OCI-LY7 (cell line): ENCODE measurements at regions not wholly inside any gene's neighbourhood (a gene's known extent, or its start where the extent isn't known, plus 50 kb on each side); places are given as distances from the start of the nearest gene placed in this dataset.

Experiments used
- BruUV-seq: library from RNA; stranded (reverse); fragments of 400-500 nt; replicated peaks from 2 replicates; lab custom pipeline; 2021; lab: Mats Ljungman, UMichigan
- CTCF ChIA-PET: fragments of 300-600 bp; sonication (Branson Sonifier 250); formaldehyde crosslinking; loops from one replicate; lab custom pipeline; 2022; ENCODE audit warnings: antibody characterized with exemption; ENCODE audit not compliant: unreplicated experiment; lab: Charles Lee
- POLR2A ChIA-PET: fragments of 300-600 bp; sonication (Branson Sonifier 250); formaldehyde crosslinking; loops from one replicate; lab custom pipeline; 2022; ENCODE audit warnings: antibody characterized with exemption; lab: Charles Lee
- DNase-seq: peaks from one replicate; pipeline ENCODE4 v3.0.0-alpha.2; 2015; ENCODE audit warnings: low spot score
- H2AFZ ChIP-seq: fragments of 200-600 bp; sonication (generic), shearing (Covaris generic); 2 replicates; pipeline ENCODE4 v1.6.1; 2014; ENCODE audit warnings: mild to moderate bottlenecking, antibody characterized with exemption, low read length, moderate library complexity
- H3K27ac ChIP-seq: fragments of 200-600 bp; sonication (generic); 2 replicates; pipeline ENCODE4 v1.5.1; 2014; ENCODE audit warnings: mixed run types, low read depth, mild to moderate bottlenecking, moderate library complexity, low read length, inconsistent platforms; ENCODE audit not compliant: poor library complexity, severe bottlenecking
- H3K36me3 ChIP-seq: fragments of 200-600 bp; sonication (generic); 2 replicates; pipeline ENCODE4 v1.6.1; 2014; ENCODE audit warnings: mild to moderate bottlenecking, antibody characterized with exemption, low read length, moderate library complexity, mixed read lengths; ENCODE audit not compliant: insufficient read depth
- H3K4me1 ChIP-seq: fragments of 200-600 bp; sonication (generic); 2 replicates; pipeline ENCODE4 v1.5.1; 2014; ENCODE audit warnings: mild to moderate bottlenecking, low read length; ENCODE audit not compliant: insufficient read depth, poor library complexity, severe bottlenecking
- H3K4me2 ChIP-seq: fragments of 200-600 bp; sonication (generic); 2 replicates; pipeline ENCODE4 v1.6.1; 2014; ENCODE audit warnings: mild to moderate bottlenecking, low read length
- H3K4me3 ChIP-seq: fragments of 200-600 bp; sonication (generic); 2 replicates; pipeline ENCODE4 v1.5.1; 2014; ENCODE audit warnings: mild to moderate bottlenecking, low read depth, low read length; ENCODE audit not compliant: poor library complexity, severe bottlenecking
- H3K79me2 ChIP-seq: fragments of 200-600 bp; sonication (generic); 2 replicates; pipeline ENCODE4 v1.6.1; 2016; ENCODE audit warnings: low read depth, mild to moderate bottlenecking, low read length, moderate library complexity, mixed read lengths; ENCODE audit not compliant: insufficient read depth
- H3K9me2 ChIP-seq: fragments of 200-600 bp; sonication (generic); 2 replicates; pipeline ENCODE4 v1.6.1; 2016; ENCODE audit warnings: mild to moderate bottlenecking, low read length, mixed read lengths; ENCODE audit not compliant: insufficient read depth
- H3K9me3 ChIP-seq: fragments of 200-600 bp; sonication (generic); 2 replicates; pipeline ENCODE4 v1.6.1; 2014; ENCODE audit warnings: mild to moderate bottlenecking, mixed run types, low read length, mixed read lengths
- H4K20me1 ChIP-seq: fragments of 200-600 bp; sonication (generic); 2 replicates; pipeline ENCODE4 v1.6.1; 2014; ENCODE audit warnings: mild to moderate bottlenecking, antibody characterized with exemption, low read length, moderate library complexity, mixed read lengths; ENCODE audit not compliant: insufficient read depth
- CTCF ChIP-seq: fragments of 200-600 bp; sonication (generic); conservative IDR thresholded peaks from 2 replicates; pipeline ENCODE4 v1.5.1; 2014; ENCODE audit warnings: mild to moderate bottlenecking, antibody characterized with exemption, low read length, moderate library complexity, mixed read lengths
- EZH2phosphoT487 ChIP-seq: fragments of 200-600 bp; sonication (generic); IDR thresholded peaks from 2 replicates; pipeline ENCODE4 v1.6.1; 2018; ENCODE audit warnings: low read depth, borderline replicate concordance, mild to moderate bottlenecking, mixed run types, antibody characterized with exemption, low read length, moderate library complexity, mixed read lengths
- intact Hi-C: fragments of 100-400 bp; cut with micrococcal nuclease; formaldehyde crosslinking; loops from one replicate; pipeline ENCODE4 v1.10.0; 2022; ENCODE audit not compliant: unreplicated experiment

GRCh38 chr5:130289132-130290088 is 385.1 kb downstream of the CHSY3 start:
- Histone ChIP-seq H4K20me1 (no peaks in the 10 kb centered on the region), H3K36me3 (no peaks in the 10 kb centered on the region), H3K9me2 (no peaks in the 10 kb centered on the region), H2AFZ (no peak overlapping the region), H3K4me2 (no peak overlapping the region), H3K4me1 (no peaks in the 10 kb centered on the region), H3K27ac (no peak overlapping the region), H3K9me3 (no peaks in the 10 kb centered on the region), H3K4me3 (no peak overlapping the region), H3K79me2 (no peaks in the 10 kb centered on the region)
- intact Hi-C loops, result no loop called here
- TF ChIP-seq CTCF (no peak), EZH2phosphoT487 (no peak)
- BruUV-seq, result no TSS peak
- POLR2A ChIA-PET, result interaction anchor here (1.0 to 1.6 kb wide), 3 partner anchors 13 to 1825 kb away, joined by 3 to 6 read pairs (median 4); no protein-coding TSS in a partner anchor
- CTCF ChIA-PET, result no interaction called here
- DNase-seq, result no peak

- DNase-seq, result no peak
- H3K79me2 ChIP-seq, result no peaks in the 10 kb centered on the region
- no peaks in the 10 kb centered on the region for H3K4me1 ChIP-seq
- BruUV-seq, result no TSS peak
- H3K4me2 ChIP-seq, result no peak overlapping the region
- no peaks in the 10 kb centered on the region for H3K9me2 ChIP-seq
- H4K20me1 ChIP-seq, result no peaks in the 10 kb centered on the region
- H3K27ac ChIP-seq, result no peak overlapping the region
- H3K4me3 ChIP-seq, result no peak overlapping the region
- CTCF ChIA-PET, result no interaction called here
- intact Hi-C loops, result no loop called here
- H3K36me3 ChIP-seq, result no peaks in the 10 kb centered on the region
- POLR2A ChIA-PET, result interaction anchor here (0.8 to 1.7 kb wide), 3 partner anchors 18 to 36 kb away, joined by 3 to 6 read pairs (median 4); no protein-coding TSS in a partner anchor
- H3K9me3 ChIP-seq, result no peaks in the 10 kb centered on the region
- no peak overlapping the region for H2AFZ ChIP-seq
- TF ChIP-seq CTCF (no peak), EZH2phosphoT487 (no peak)
These were observed 383.2 kb downstream of the CHSY3 start for GRCh38 chr5:130287438-130287837.

GRCh38 chr5:130286971-130287370 is 382.7 kb downstream of the CHSY3 start:
- Histone ChIP-seq H3K4me1 (no peaks in the 10 kb centered on the region), H3K9me3 (no peaks in the 10 kb centered on the region), H4K20me1 (no peaks in the 10 kb centered on the region), H3K27ac (no peak overlapping the region), H3K4me2 (no peak overlapping the region), H2AFZ (no peak overlapping the region), H3K4me3 (no peak overlapping the region), H3K36me3 (no peaks in the 10 kb centered on the region), H3K9me2 (no peaks in the 10 kb centered on the region), H3K79me2 (no peaks in the 10 kb centered on the region)
- no peak for DNase-seq
- ChIA-PET POLR2A (interaction anchor here (0.6 to 1.7 kb wide), 4 partner anchors 31 to 55 kb away, joined by 3 to 6 read pairs (median 4); no protein-coding TSS in a partner anchor), CTCF (no interaction called here)
- no peak for TF ChIP-seq EZH2phosphoT487
- no peak for TF ChIP-seq CTCF
- no TSS peak for BruUV-seq
- intact Hi-C loops, result no loop called here
